ENCODE measurements at regions not wholly inside any gene's neighbourhood (a gene's known extent, or its start where the extent isn't known, plus 50 kb on each side); places are given as distances from the start of the nearest gene placed in this dataset.

DNA sequence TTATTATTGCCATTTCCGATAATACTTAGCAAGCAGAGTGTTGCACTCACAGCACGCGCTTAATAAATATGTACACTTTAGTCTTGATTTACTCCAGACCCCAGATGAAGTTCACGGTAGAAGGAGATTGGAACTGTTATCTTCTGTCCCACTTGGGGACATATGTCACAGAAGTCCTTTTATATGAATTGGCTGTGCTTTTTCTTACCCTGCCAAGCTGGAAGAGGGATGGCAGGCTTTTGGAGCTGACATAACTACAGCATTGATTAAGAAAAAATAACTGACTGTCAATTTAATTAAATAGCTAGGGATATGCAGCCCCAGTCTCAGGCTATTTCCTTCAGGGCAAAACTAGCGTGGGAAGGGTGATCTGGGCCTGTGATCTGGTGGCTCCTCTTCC is 182.2 kb downstream of the SH2D4B start:
- TF ChIP-seq, protein P1, sequence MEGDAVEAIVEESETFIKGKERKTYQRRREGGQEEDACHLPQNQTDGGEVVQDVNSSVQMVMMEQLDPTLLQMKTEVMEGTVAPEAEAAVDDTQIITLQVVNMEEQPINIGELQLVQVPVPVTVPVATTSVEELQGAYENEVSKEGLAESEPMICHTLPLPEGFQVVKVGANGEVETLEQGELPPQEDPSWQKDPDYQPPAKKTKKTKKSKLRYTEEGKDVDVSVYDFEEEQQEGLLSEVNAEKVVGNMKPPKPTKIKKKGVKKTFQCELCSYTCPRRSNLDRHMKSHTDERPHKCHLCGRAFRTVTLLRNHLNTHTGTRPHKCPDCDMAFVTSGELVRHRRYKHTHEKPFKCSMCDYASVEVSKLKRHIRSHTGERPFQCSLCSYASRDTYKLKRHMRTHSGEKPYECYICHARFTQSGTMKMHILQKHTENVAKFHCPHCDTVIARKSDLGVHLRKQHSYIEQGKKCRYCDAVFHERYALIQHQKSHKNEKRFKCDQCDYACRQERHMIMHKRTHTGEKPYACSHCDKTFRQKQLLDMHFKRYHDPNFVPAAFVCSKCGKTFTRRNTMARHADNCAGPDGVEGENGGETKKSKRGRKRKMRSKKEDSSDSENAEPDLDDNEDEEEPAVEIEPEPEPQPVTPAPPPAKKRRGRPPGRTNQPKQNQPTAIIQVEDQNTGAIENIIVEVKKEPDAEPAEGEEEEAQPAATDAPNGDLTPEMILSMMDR (IDR thresholded peaks at IDR 0.05; ENCODE audit: low read depth, low read length): no peak
- TF ChIP-seq POLR2A (IDR thresholded peaks at IDR 0.05; ENCODE audit: extremely low read depth, insufficient read length): no peak
- TF ChIP-seq, protein P2, sequence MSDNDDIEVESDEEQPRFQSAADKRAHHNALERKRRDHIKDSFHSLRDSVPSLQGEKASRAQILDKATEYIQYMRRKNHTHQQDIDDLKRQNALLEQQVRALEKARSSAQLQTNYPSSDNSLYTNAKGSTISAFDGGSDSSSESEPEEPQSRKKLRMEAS (IDR thresholded peaks at IDR 0.05; ENCODE audit: low read depth, low read length): no peak
